Middle frontal gyrus (tissue), 1 donor: ENCODE measurements at regions not wholly inside any gene's neighbourhood (a gene's known extent, or its start where the extent isn't known, plus 50 kb on each side); places are given as distances from the start of the nearest gene placed in this dataset.
"Not testable (repeated sequence)": the region's sequence is repeated elsewhere in the genome, so short reads cannot be mapped to it uniquely, and the experiment has no call there.

ENCODE experiments used
- DNase-seq: peaks from one replicate; pipeline ENCODE4 v3.0.0-alpha.2; 2015; ENCODE audit warnings: low spot score; ENCODE audit errors: extremely low spot score

DNA sequence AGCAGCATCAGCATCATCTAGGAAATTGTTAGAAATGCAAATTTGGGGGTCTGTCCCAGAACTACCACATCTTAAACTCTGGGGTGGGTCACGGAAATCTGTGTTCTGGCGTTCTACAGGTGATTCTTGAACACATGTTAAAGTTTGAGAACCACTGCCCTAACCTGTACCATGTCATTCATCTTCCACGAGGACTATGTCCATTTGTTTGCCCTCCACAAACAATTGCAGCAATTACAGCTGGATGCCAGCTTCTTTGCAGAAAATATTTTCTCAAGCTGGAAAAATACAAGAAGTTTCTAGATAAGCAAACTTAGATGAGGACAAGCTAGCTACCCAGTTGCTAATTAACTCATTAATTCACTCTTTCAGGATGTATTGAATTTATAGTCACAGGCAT, 54.1 kb downstream of the MAFB start:
- DNase-seq = no peak

- DNase-seq = no peak
Observed at GRCh38 chr20:40633123-40633850, 55.7 kb downstream of the MAFB start.

GRCh38 chr20:40632346-40632976, 56.6 kb downstream of the MAFB start:
- DNase-seq = no peak

GRCh38 chr20:40631119-40631631, 57.9 kb downstream of the MAFB start:
- no peak for DNase-seq

DNA sequence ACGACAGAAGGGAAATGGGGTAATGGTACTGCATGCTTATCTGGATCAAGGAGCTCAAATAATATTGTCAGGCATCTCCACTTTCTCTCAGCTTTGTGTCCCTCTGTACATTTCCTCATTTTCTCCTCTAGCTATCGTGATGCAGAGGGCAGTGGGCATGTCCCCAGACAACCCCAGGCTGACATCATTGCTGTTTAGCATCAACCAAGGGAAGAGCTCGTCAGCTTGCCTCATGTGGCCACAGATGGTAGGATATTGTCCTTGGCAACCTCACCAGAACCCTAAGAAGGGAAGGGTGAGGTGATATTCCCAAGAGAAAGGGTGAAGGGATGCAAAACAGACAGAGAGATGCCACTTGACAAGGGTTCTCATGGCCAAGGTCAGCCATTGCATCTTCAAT, 58.3 kb downstream of the MAFB start:
- DNase-seq = no peak

GRCh38 chr20:40630099-40630498, 58.9 kb downstream of the MAFB start:
- DNase-seq = no peak

DNA sequence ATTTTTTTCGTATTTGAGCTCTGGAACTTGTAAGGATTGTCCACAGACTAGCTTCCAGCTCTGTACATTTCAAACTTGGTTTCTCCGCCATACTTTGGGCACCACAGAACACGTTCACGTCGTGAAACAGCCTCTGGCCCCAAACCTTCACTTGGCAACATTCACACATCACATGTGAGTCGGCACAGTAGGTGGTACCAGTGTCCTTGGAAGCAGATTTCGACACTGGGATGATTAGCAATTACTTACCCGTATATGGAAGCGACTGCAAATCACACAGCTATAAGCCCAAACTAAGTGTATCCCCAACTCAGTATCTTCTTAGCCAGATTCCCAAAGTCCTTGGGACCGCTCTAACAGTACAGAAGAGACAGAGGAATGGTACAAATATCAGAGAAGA, 60.2 kb downstream of the MAFB start:
- no peak for DNase-seq

- DNase-seq = not testable (repeated sequence)
Observed at GRCh38 chr20:40619053-40619452, 70.0 kb downstream of the MAFB start.

GRCh38 chr20:40617594-40617993, 71.4 kb downstream of the MAFB start:
- no peak for DNase-seq

- no peak for DNase-seq
Observed at GRCh38 chr20:40612837-40613236, 76.2 kb downstream of the MAFB start.

DNA sequence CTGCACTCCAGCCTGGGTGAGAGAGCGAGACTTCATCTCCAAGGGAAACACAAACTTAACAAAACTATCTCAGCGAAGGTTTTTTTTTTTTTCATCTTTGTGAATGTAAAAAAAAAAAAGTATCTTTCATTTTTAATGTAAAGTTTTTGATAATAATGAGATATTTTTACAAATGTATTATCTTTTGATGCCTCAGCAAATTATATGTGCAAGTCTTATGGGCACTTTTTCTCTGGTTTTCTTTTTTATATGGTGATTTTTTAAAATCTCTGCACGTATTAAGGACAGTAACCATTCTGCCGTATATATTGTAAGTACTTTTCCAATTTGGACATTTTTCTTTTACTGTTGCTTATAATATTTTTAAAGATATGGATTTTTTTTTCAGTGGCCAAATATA, 76.8 kb downstream of the MAFB start:
- DNase-seq = no peak

DNA sequence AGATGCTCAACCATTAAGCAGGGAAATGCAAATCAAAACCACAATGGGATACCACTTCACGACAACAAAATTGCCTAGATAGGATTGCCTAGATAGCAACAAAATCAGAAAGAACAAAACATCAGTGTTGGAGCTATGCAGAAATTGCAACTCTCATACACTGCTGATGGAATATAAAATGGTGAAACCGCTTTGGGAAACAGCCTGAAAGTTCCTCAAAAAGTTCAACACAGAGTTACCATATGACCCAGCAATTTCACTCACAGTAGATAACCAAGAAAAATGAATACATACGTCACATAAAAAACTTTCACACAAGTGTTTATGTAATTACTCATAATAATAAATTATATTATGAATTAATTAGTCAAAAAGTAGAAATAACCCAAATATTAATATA, 78.3 kb downstream of the MAFB start:
- DNase-seq = no peak

- DNase-seq = no peak
Observed at GRCh38 chr20:40607927-40608326, 81.1 kb downstream of the MAFB start.

- no peak for DNase-seq
Observed at GRCh38 chr20:40606660-40607059, 82.4 kb downstream of the MAFB start.

GRCh38 chr20:40606237-40606636, 82.8 kb downstream of the MAFB start:
- DNase-seq = no peak

DNA sequence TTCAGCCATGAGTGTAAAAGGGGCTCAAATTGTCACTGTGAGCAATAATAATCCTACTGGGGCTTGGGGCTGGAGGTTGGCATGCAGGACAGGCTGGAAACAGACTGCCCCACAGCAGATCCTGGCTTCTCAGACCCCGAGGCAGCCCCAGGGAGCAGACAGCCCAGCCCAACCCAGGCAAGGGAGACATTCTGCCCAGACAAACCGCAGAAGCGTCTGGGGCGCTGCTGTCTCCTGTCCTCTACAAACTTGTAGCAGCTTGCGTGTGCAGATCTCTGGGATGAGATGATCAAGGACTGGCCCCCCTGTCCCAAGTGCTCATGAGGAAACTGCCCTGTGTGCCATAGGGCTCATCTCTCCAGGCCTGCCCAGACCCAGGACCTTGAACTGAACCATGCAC, 84.6 kb downstream of the MAFB start:
- DNase-seq = no peak

- no peak for DNase-seq
Observed at GRCh38 chr20:40603057-40603651, 85.9 kb downstream of the MAFB start.

GRCh38 chr20:40602381-40602780, 86.7 kb downstream of the MAFB start:
- no peak for DNase-seq

DNA sequence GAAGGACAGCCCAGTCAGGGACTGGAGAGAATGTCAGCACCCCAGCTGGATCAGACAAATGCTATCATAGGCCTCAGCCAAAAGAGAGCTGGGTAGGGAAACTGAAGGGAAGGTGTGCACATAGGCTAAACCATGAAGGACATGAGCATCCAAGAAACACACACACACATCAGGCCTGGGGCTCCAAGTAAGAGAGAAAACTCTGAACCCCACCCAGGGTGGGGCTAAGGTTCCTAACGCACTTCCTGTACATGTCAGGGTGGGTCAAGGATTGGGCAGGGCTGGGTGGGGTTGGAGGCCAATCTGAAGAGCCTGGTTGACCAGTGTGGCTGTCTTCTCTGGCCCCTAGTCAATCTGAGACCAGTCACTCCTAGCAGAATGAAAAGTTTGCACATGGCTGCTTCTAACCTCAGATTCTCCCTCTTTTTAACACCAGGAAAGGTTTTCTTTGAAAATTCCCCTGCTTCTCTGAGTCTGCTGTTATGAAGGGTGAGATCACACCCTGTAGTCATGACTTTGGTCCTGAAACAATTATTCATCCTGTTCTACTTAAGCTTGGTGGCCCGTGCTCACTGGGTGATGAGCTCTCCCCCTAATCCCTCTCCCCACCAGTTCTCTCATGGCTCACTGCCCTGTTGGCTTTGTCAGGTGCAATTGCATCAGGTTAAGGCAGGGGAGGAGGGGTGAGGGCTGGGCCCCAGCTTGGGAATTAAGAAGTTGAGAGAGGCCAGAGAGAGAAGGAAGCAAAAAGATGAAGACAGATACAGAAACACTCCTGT, 88.4 kb downstream of the MAFB start:
- DNase-seq = no peak

GRCh38 chr20:40599987-40600386, 89.0 kb downstream of the MAFB start:
- no peak for DNase-seq

DNA sequence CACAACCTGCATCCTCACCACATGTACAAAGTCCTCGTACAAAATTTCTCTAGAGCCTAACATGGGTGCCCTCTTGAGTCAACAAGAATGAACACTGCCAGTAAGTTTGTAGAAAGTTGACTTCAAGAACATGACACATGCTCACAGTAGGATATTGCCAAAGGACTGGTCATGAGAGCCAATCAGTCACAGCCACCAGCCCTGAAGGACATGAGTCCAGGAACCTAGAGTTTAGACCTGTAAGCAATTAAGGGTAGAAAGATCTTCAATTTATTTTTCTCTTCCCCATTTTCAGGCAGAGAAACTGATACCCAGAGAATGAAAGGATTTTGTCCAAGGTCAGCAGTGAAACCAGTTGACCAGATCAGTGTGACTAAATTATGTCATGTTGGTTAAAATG, 96.1 kb downstream of the MAFB start:
- DNase-seq = no peak

GRCh38 chr20:40591536-40591935, 97.5 kb downstream of the MAFB start:
- DNase-seq = no peak
